Karpas-422 (cell line): ENCODE measurements at regions not wholly inside any gene's neighbourhood (a gene's known extent, or its start where the extent isn't known, plus 50 kb on each side); places are given as distances from the start of the nearest gene placed in this dataset.

Source experiments
- DNase-seq: peaks from one replicate; pipeline ENCODE4 v3.0.0-alpha.2; 2015
- H2AFZ ChIP-seq: fragments of 200-600 bp; sonication (generic); 2 replicates; pipeline ENCODE4 v1.6.1; 2014; ENCODE audit warnings: antibody characterized with exemption, low read length, mixed read lengths
- H3K27ac ChIP-seq: fragments of 200-600 bp; sonication (generic); 2 replicates; pipeline ENCODE4 v1.5.1; 2014; ENCODE audit warnings: mild to moderate bottlenecking, low read length, moderate library complexity
- H3K27me3 ChIP-seq: fragments of 200-600 bp; sonication (generic); 2 replicates; pipeline ENCODE4 v1.6.1; 2014; ENCODE audit warnings: low read length, mixed read lengths
- H3K36me3 ChIP-seq: fragments of 200-600 bp; sonication (generic); 2 replicates; pipeline ENCODE4 v1.6.1; 2014; ENCODE audit warnings: low read length, mixed read lengths; ENCODE audit not compliant: insufficient read depth
- H3K4me1 ChIP-seq: fragments of 200-600 bp; sonication (generic); 2 replicates; pipeline ENCODE4 v1.6.1; 2014; ENCODE audit warnings: mild to moderate bottlenecking, low read length, mixed read lengths
- H3K4me2 ChIP-seq: fragments of 200-600 bp; sonication (generic); 2 replicates; pipeline ENCODE4 v1.6.1; 2014; ENCODE audit warnings: low read length, low read depth, mild to moderate bottlenecking; ENCODE audit not compliant: poor library complexity, severe bottlenecking
- H3K4me3 ChIP-seq: fragments of 200-600 bp; sonication (generic); 2 replicates; pipeline ENCODE4 v1.5.1; 2014; ENCODE audit warnings: mild to moderate bottlenecking, antibody characterized with exemption, low read length, mixed read lengths
- H3K79me2 ChIP-seq: fragments of 200-600 bp; sonication (generic); 2 replicates; pipeline ENCODE4 v1.6.1; 2014; ENCODE audit warnings: mild to moderate bottlenecking, low read length, mixed read lengths
- H3K9ac ChIP-seq: fragments of 200-600 bp; sonication (generic); 2 replicates; pipeline ENCODE4 v1.6.0; 2014; ENCODE audit warnings: low read length
- H3K9me2 ChIP-seq: fragments of 200-600 bp; sonication (generic), shearing (Covaris generic); replicated peaks from 2 replicates; pipeline ENCODE4 v1.6.0; 2014; ENCODE audit warnings: mild to moderate bottlenecking, low read length, moderate library complexity; ENCODE audit not compliant: insufficient read depth
- H3K9me3 ChIP-seq: fragments of 300-700, 200-600 bp; sonication (generic); 2 replicates; pipeline ENCODE4 v1.6.1; 2014; ENCODE audit warnings: low read length, mixed read lengths
- H4K20me1 ChIP-seq: fragments of 200-600 bp; sonication (generic); 2 replicates; pipeline ENCODE4 v1.6.1; 2014; ENCODE audit warnings: mild to moderate bottlenecking, antibody characterized with exemption, low read length, low read depth; ENCODE audit not compliant: insufficient read depth

DNA sequence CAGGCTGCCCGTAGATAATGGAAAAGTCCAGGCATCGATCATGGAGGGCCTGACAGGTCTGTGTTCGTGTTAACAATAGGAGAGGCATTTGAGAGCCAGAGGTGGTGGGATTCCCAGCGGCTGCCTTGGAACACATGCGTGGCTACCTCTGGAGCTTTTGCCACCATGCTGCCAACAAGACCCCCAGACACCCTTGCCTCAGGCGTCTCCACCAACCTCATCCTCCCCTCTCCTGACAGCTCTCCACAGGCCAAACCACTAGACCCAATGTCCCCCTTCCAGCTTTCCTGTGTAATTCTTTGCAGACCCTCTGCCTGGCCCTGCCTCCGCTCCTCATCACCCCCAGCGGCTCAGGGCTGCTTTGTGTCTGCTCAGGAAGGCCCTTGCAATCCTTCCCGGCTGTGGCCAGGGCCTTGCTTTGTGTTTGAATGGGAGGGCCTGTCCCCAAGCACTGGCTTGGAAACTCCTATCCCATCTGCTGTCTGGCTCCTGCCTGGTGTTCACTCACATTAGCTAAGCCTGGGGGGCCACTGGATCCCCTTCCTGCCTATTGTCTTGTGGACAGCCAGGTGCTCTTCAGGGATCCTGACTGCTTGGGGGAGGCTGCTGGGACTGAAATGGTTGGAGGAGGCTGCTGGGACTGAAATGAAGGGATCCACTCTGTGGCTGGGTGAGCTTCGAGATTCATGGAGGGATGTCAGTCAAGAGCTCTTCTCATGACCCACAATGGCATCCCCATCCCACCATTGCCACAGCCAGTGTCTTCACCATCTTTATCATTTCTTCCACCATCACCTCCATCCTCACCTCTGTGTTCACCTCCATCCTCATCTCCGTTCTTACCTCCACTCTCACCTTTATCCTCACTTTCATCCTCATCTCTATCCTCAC lies 60.8 kb upstream of the ELN start:
- no peak overlapping the region for H3K4me2 ChIP-seq
- no peak for DNase-seq
- H3K4me1 ChIP-seq, result peaks cover 3% of the 10 kb centered on the region; the same call in 1 of the 2 replicates
- H3K4me3 ChIP-seq, result no peak overlapping the region
- no peaks in the 10 kb centered on the region for H3K9me2 ChIP-seq
- no peaks in the 10 kb centered on the region for H3K36me3 ChIP-seq
- H2AFZ ChIP-seq, result no peak overlapping the region
- no peaks in the 10 kb centered on the region for H3K27me3 ChIP-seq
- H3K9me3 ChIP-seq, result peaks cover 5% of the 10 kb centered on the region; the same call in 1 of the 2 replicates
- H3K9ac ChIP-seq, result no peak overlapping the region
- H4K20me1 ChIP-seq, result no peaks in the 10 kb centered on the region
- no peaks in the 10 kb centered on the region for H3K79me2 ChIP-seq
- no peak overlapping the region for H3K27ac ChIP-seq

DNA sequence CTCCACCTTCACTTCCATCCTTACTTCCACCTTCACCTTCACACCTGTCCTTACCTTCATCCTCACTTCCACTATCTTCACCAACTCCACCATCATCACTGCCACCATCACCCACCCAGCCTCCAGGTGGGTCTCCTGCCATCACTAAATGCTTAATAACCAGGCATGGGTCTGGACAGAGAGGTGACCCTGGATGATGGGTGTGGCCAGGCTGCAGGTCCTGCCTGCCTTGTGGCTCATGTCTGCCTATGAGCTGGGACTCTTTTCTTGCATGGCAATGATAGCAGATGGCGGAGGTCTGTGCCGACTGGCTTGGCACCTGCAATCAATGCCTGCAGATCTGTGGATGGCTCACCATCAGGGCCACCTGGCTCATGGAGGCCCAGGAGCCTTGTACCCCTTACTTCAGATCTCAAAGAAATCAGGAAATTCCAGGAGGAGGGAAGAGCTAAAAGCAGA lies 60.1 kb upstream of the ELN start:
- Histone ChIP-seq H3K79me2 (no peaks in the 10 kb centered on the region), H3K9me2 (no peaks in the 10 kb centered on the region), H3K27ac (no peak overlapping the region), H3K9me3 (peaks cover 5% of the 10 kb centered on the region; the same call in 1 of the 2 replicates), H3K4me3 (no peak overlapping the region), H3K36me3 (no peaks in the 10 kb centered on the region), H3K4me2 (no peak overlapping the region), H3K27me3 (no peaks in the 10 kb centered on the region), H2AFZ (no peak overlapping the region), H4K20me1 (no peaks in the 10 kb centered on the region), H3K4me1 (peaks cover 3% of the 10 kb centered on the region; the same call in 1 of the 2 replicates), H3K9ac (no peak overlapping the region)
- no peak for DNase-seq

DNA sequence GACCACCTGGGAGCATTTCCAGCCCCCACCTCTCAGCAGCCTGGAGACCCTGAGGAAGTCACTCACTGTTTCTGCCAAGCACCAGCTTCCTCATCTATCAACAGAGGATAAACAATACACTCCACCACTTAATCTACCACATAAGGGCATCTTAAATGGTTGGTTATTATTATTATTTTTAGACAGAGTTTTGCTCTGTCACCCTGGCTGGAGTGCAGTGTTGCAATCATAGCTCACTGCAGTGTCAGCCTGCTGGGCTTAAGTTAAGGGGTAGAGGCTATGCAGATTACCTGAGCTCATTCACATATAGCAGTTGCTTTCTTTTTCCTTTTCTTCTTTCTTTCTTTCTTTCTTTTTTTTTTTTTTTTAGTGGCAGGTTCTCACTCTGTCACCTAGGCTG lies 59.5 kb upstream of the ELN start:
- Histone ChIP-seq H3K4me2 (no peak overlapping the region), H3K9ac (no peak overlapping the region), H4K20me1 (no peaks in the 10 kb centered on the region), H2AFZ (no peak overlapping the region), H3K27me3 (no peaks in the 10 kb centered on the region), H3K4me1 (peaks cover 3% of the 10 kb centered on the region; the same call in 1 of the 2 replicates), H3K4me3 (no peak overlapping the region), H3K27ac (no peak overlapping the region), H3K79me2 (no peaks in the 10 kb centered on the region), H3K9me2 (no peaks in the 10 kb centered on the region), H3K9me3 (peaks cover 5% of the 10 kb centered on the region; the same call in 1 of the 2 replicates), H3K36me3 (no peaks in the 10 kb centered on the region)
- DNase-seq, result no peak

DNA sequence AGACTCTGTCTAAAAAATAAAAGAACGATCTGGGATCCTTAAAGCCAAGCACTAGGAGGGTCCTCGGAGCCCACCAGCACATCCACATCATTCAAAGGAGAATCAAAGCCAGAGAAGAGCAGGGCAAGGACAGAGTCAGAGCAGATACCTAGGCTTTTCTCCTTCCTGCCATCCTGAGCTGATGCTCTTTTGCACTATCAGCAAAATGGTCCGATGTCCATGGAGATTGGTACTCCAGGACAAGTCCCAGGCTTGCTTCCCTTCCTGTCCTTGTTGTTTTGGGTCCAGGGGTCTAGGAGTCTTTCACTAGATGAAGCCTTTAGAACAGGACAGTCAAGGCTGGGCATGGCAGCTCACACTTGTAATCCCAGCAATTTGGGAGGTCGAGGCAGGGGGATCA lies 58.0 kb upstream of the ELN start:
- H3K36me3 ChIP-seq, result no peaks in the 10 kb centered on the region
- peaks cover 3% of the 10 kb centered on the region; the same call in 1 of the 2 replicates for H3K4me1 ChIP-seq
- H4K20me1 ChIP-seq, result no peaks in the 10 kb centered on the region
- DNase-seq, result no peak
- no peak overlapping the region for H3K9ac ChIP-seq
- H3K4me3 ChIP-seq, result no peak overlapping the region
- no peak overlapping the region for H2AFZ ChIP-seq
- no peaks in the 10 kb centered on the region for H3K27me3 ChIP-seq
- H3K79me2 ChIP-seq, result no peaks in the 10 kb centered on the region
- no peak overlapping the region for H3K27ac ChIP-seq
- H3K4me2 ChIP-seq, result no peak overlapping the region
- no peaks in the 10 kb centered on the region for H3K9me3 ChIP-seq
- no peaks in the 10 kb centered on the region for H3K9me2 ChIP-seq

DNA sequence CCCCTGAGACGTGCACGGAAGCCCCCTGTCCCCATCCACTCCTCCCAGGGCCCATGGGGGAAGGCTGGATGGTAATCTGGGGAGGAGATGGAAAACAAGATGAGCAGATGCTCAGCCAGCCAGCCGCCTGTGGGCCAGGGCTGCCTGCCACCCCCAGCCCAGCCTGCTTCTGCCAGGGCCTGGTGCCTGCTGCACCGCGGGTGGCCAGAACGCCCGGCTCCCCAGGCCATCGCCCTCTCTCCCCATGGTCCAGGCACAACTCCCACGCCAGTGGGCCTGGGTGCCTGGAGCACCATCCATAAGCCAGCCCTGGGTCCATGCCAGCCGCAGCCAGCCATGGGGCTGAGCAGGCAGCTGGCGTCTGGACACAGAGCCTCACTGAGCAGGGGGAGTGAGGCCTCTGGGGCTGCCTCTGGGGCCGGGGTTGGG lies 57.2 kb upstream of the ELN start:
- Histone ChIP-seq H3K27ac (no peak overlapping the region), H3K27me3 (no peaks in the 10 kb centered on the region), H3K9me3 (no peaks in the 10 kb centered on the region), H3K4me2 (no peak overlapping the region), H4K20me1 (no peaks in the 10 kb centered on the region), H2AFZ (no peak overlapping the region), H3K4me1 (peaks cover 3% of the 10 kb centered on the region; the same call in 1 of the 2 replicates), H3K79me2 (no peaks in the 10 kb centered on the region), H3K9me2 (no peaks in the 10 kb centered on the region), H3K9ac (no peak overlapping the region), H3K4me3 (no peak overlapping the region), H3K36me3 (no peaks in the 10 kb centered on the region)
- no peak for DNase-seq

DNA sequence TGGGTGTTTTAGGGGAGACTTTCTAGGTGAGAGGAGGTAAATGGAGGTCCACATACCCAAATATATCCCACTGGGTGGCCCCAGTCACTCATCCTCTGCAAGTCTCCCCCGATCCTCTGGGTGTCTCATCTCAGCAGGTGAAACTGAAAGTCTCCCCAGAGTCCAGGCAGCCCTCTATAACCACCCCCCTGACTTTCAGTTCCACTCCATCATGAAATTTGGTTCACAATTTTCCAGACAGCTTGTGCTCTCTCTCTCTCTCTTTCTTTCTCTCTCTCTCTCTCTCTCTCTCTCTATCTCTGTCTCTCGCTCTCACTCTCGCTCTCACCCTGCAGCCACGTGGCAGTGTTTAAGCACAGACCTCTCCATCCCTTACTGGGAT lies 56.7 kb upstream of the ELN start:
- peaks cover 3% of the 10 kb centered on the region; the same call in 1 of the 2 replicates for H3K4me1 ChIP-seq
- no peaks in the 10 kb centered on the region for H3K36me3 ChIP-seq
- H3K27me3 ChIP-seq, result no peaks in the 10 kb centered on the region
- H3K4me2 ChIP-seq, result peak overlapping the region; percentile 26
- no peaks in the 10 kb centered on the region for H4K20me1 ChIP-seq
- H3K79me2 ChIP-seq, result no peaks in the 10 kb centered on the region
- no peak overlapping the region for H3K27ac ChIP-seq
- no peak overlapping the region; the same call in 1 of the 2 replicates for H3K4me3 ChIP-seq
- H3K9ac ChIP-seq, result no peak overlapping the region
- no peaks in the 10 kb centered on the region for H3K9me2 ChIP-seq
- no peak for DNase-seq
- no peak overlapping the region for H2AFZ ChIP-seq
- no peaks in the 10 kb centered on the region for H3K9me3 ChIP-seq

DNA sequence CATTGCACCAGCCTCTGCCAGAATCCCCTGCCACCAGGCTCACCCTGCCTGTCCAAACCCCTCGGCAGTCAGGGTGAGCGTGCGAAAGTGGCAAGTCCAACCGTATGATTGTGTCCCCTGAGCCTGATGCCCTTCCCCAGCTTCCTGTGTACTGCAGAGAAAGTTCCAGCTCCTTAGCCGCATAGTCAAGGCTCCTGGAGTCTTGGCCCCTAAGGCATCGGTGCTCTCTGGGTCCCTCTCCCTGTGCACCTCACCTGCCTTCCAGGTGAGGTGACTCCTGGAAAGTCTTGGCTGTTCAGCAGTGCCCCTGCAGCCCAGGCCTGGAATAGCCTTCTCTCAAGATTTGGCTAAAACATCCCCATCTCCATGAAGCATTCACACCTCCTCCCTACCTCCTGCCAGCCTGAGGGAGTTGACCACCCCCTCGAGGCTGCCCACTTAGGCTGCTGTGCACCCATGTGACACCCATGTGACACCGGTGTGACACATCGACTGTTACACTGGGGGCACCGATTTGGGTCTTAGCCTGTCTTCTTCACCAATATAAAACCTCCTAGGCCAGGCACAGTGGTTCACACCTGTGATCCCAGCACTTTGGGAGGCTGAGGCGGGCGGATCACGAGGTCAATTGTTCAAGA lies 56.1 kb upstream of the ELN start:
- H2AFZ ChIP-seq, result no peak overlapping the region
- H3K4me1 ChIP-seq, result peaks cover 3% of the 10 kb centered on the region; the same call in 1 of the 2 replicates
- H3K9me2 ChIP-seq, result no peaks in the 10 kb centered on the region
- H3K4me3 ChIP-seq, result no peak overlapping the region; the same call in 1 of the 2 replicates
- no peak for DNase-seq
- H3K79me2 ChIP-seq, result no peaks in the 10 kb centered on the region
- no peaks in the 10 kb centered on the region for H3K27me3 ChIP-seq
- H3K4me2 ChIP-seq, result peak overlapping the region; percentile 26
- H3K9ac ChIP-seq, result no peak overlapping the region
- no peaks in the 10 kb centered on the region for H3K36me3 ChIP-seq
- H3K27ac ChIP-seq, result no peak overlapping the region
- no peaks in the 10 kb centered on the region for H3K9me3 ChIP-seq
- no peaks in the 10 kb centered on the region for H4K20me1 ChIP-seq

DNA sequence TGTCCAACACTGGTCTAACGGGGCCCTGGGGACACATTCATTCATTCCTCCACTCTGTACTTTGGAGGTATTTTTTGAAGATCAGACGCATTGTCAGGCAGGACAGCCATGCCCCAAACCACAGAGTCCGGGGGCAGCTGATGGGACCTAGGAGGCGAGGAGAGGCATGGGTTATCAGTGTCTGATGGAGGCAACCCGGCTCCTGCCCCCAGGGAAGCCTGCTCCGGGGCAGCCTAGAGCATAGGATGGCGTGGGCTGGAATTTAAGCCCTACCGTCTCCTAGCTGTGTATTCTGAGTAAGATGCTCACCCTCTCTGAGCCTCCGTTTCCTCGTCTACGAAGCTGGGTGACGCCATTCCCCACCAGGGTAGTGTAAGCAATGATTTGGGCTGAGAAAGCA lies 55.4 kb upstream of the ELN start:
- peaks cover 9% of the 10 kb centered on the region; the same call in 1 of the 2 replicates for H3K4me1 ChIP-seq
- H3K9ac ChIP-seq, result no peak overlapping the region
- H3K27ac ChIP-seq, result no peak overlapping the region
- no peak overlapping the region for H2AFZ ChIP-seq
- no peaks in the 10 kb centered on the region for H3K27me3 ChIP-seq
- H3K4me3 ChIP-seq, result no peak overlapping the region
- no peaks in the 10 kb centered on the region for H3K79me2 ChIP-seq
- no peaks in the 10 kb centered on the region for H3K9me2 ChIP-seq
- no peak overlapping the region for H3K4me2 ChIP-seq
- H3K9me3 ChIP-seq, result no peaks in the 10 kb centered on the region
- 0 out of 2 replicates have a peak, but pooled peaks cover 2% of the 10 kb centered on the region for H4K20me1 ChIP-seq
- H3K36me3 ChIP-seq, result no peaks in the 10 kb centered on the region
- DNase-seq, result no peak
